WERI-Rb-1 (cell line): ENCODE measurements at regions not wholly inside any gene's neighbourhood (a gene's known extent, or its start where the extent isn't known, plus 50 kb on each side); places are given as distances from the start of the nearest gene placed in this dataset.
A peak's percentile ranks its signal among the peaks of the same experiment; 100 is the strongest.

Experiments used
- DNase-seq: peaks from one replicate; pipeline ENCODE4 v3.0.0-alpha.2; 2020
- H3K27ac ChIP-seq: fragments of 250-450 bp; sonication (Bioruptor Pico); 2 replicates; pipeline ENCODE4 v1.5.1; 2020; ENCODE audit warnings: mild to moderate bottlenecking, moderate library complexity
- H3K27me3 ChIP-seq: fragments of 250-450 bp; sonication (Bioruptor Pico); 2 replicates; pipeline ENCODE4 v1.5.1; 2021; ENCODE audit warnings: mild to moderate bottlenecking, low read depth, moderate library complexity; ENCODE audit not compliant: insufficient read depth, severe bottlenecking
- H3K36me3 ChIP-seq: fragments of 250-450 bp; sonication (Bioruptor Pico); 2 replicates; pipeline ENCODE4 v1.5.1; 2020; ENCODE audit warnings: mild to moderate bottlenecking, moderate library complexity
- H3K4me3 ChIP-seq: 2 replicates; pipeline ENCODE4 v1.5.1; 2011; ENCODE audit warnings: low read depth, mild to moderate bottlenecking, control low read depth, low read length
- H3K9me3 ChIP-seq: fragments of 250-450 bp; sonication (Bioruptor Pico); 2 replicates; pipeline ENCODE4 v1.5.1; 2021; ENCODE audit warnings: mild to moderate bottlenecking, moderate library complexity; ENCODE audit not compliant: severe bottlenecking
- CTCF ChIP-seq: IDR thresholded peaks from 2 replicates; pipeline ENCODE4 v1.5.1; 2011; ENCODE audit warnings: low read depth, mild to moderate bottlenecking, control low read depth, inconsistent platforms, low read length

- H3K9me3 ChIP-seq = no peaks in the 10 kb centered on the region
- peak; percentile 9 for DNase-seq
- no peaks in the 10 kb centered on the region for H3K27me3 ChIP-seq
- H3K4me3 ChIP-seq = no peak overlapping the region
- TF ChIP-seq CTCF = no peak
- H3K36me3 ChIP-seq = no peaks in the 10 kb centered on the region
- no peak overlapping the region for H3K27ac ChIP-seq
These were observed 1065.1 kb downstream of the AGBL1 start for GRCh38 chr15:87144775-87145174.

GRCh38 chr15:87142096-87142495 lies 1062.4 kb downstream of the AGBL1 start:
- H3K4me3 ChIP-seq = no peak overlapping the region
- no peak for DNase-seq
- no peak overlapping the region for H3K27ac ChIP-seq
- TF ChIP-seq CTCF = no peak
- no peaks in the 10 kb centered on the region for H3K36me3 ChIP-seq
- H3K27me3 ChIP-seq = no peaks in the 10 kb centered on the region
- H3K9me3 ChIP-seq = no peaks in the 10 kb centered on the region

- H3K27ac ChIP-seq = no peak overlapping the region
- H3K9me3 ChIP-seq = no peaks in the 10 kb centered on the region
- H3K36me3 ChIP-seq = no peaks in the 10 kb centered on the region
- H3K27me3 ChIP-seq = no peaks in the 10 kb centered on the region
- TF ChIP-seq CTCF = no peak
- H3K4me3 ChIP-seq = no peak overlapping the region
- no peak for DNase-seq
These were observed 1055.4 kb downstream of the AGBL1 start for GRCh38 chr15:87135109-87135508.

- no peaks in the 10 kb centered on the region for H3K9me3 ChIP-seq
- no peaks in the 10 kb centered on the region for H3K27me3 ChIP-seq
- no peak for DNase-seq
- H3K36me3 ChIP-seq = no peaks in the 10 kb centered on the region
- H3K4me3 ChIP-seq = no peak overlapping the region
- no peak for TF ChIP-seq CTCF
- no peak overlapping the region for H3K27ac ChIP-seq
These were observed 1054.0 kb downstream of the AGBL1 start for GRCh38 chr15:87133704-87134103.

GRCh38 chr15:87131067-87131466 lies 1051.4 kb downstream of the AGBL1 start:
- no peak overlapping the region for H3K27ac ChIP-seq
- no peaks in the 10 kb centered on the region for H3K36me3 ChIP-seq
- no peak for DNase-seq
- no peaks in the 10 kb centered on the region for H3K9me3 ChIP-seq
- no peaks in the 10 kb centered on the region for H3K27me3 ChIP-seq
- H3K4me3 ChIP-seq = no peak overlapping the region
- no peak for TF ChIP-seq CTCF

- Histone ChIP-seq H3K9me3 (no peaks in the 10 kb centered on the region), H3K27ac (no peak overlapping the region), H3K27me3 (no peaks in the 10 kb centered on the region), H3K36me3 (no peaks in the 10 kb centered on the region), H3K4me3 (no peak overlapping the region)
- TF ChIP-seq CTCF = no peak
- DNase-seq = no peak
These were observed 1050.2 kb downstream of the AGBL1 start for GRCh38 chr15:87129916-87130315.
